HEK293 (cell line): ENCODE measurements at regions not wholly inside any gene's neighbourhood (a gene's known extent, or its start where the extent isn't known, plus 50 kb on each side); places are given as distances from the start of the nearest gene placed in this dataset.

Experiments
- CTCF ChIA-PET: fragments of 350-600 bp; formaldehyde crosslinking; extraction: SDS; loops from one replicate; lab custom pipeline; 2021; ENCODE audit warnings: antibody characterized with exemption; lab: Yijun Ruan, JAX
- POLR2A ChIA-PET: fragments of 300-600 bp; formaldehyde crosslinking; extraction: SDS; loops from one replicate; lab custom pipeline; 2020; ENCODE audit warnings: antibody characterized with exemption, inconsistent platforms; lab: Yijun Ruan, JAX
- H3K27ac ChIP-seq: fragments of 200-500 bp; sonication (Bioruptor generic); 2 replicates; pipeline ENCODE4 v1.5.1; 2014; ENCODE audit warnings: low read depth, low read length, control low read depth, inconsistent platforms; ENCODE audit errors: extremely low read depth
- H3K36me3 ChIP-seq, 2 experiments: fragments of 200-500 bp in 1 of 2; sonication (Bioruptor generic) in 1 of 2; 1 replicate in 1 of 2; 2 replicates in 1 of 2; pipeline ENCODE4 v1.5.1; 2014 to 2017; ENCODE audit warnings: inconsistent platforms in 2 of 2, low read length in 2 of 2; ENCODE audit not compliant: control insufficient read depth in 2 of 2, insufficient read depth in 1 of 2
- H3K4me1 ChIP-seq: fragments of 200-500 bp; sonication (Bioruptor generic); 2 replicates; pipeline ENCODE4 v1.5.1; 2014; ENCODE audit warnings: mild to moderate bottlenecking, low read length, inconsistent platforms; ENCODE audit not compliant: control insufficient read depth, insufficient read depth
- H3K4me3 ChIP-seq: 2 replicates; pipeline ENCODE4 v1.5.1; 2011; ENCODE audit warnings: low read depth, mild to moderate bottlenecking, control low read depth, low read length, moderate library complexity
- H3K9me3 ChIP-seq: fragments of 200-500 bp; sonication (Bioruptor generic); 2 replicates; pipeline ENCODE4 v1.5.1; 2014; ENCODE audit warnings: low read depth, low read length, inconsistent platforms; ENCODE audit not compliant: control insufficient read depth, insufficient read depth
- BCL6B ChIP-seq: fragments of 450-650 bp; formaldehyde crosslinking; IDR thresholded peaks from 2 replicates; pipeline ENCODE4 v1.5.1; 2017; ENCODE audit warnings: missing biosample characterization, missing genetic modification characterization
- FEZF1 ChIP-seq: fragments of 450-650 bp; formaldehyde crosslinking; IDR thresholded peaks from 2 replicates; pipeline ENCODE4 v1.5.1; 2016; ENCODE audit warnings: missing biosample characterization, missing genetic modification characterization
- GLI2 ChIP-seq: fragments of 450-650 bp; formaldehyde crosslinking; IDR thresholded peaks from 2 replicates; pipeline ENCODE4; 2017; ENCODE audit warnings: missing biosample characterization, missing genetic modification characterization, low read depth, borderline replicate concordance
- GLI4 ChIP-seq: fragments of 450-650 bp; formaldehyde crosslinking; IDR thresholded peaks from 2 replicates; pipeline ENCODE4 v1.5.1; 2016; ENCODE audit warnings: missing biosample characterization, missing genetic modification characterization
- INSM2 ChIP-seq: fragments of 450-650 bp; formaldehyde crosslinking; IDR thresholded peaks from 2 replicates; pipeline ENCODE4 v1.5.1; 2016; ENCODE audit warnings: missing biosample characterization, missing genetic modification characterization
- KLF1 ChIP-seq: fragments of 450-650 bp; formaldehyde crosslinking; IDR thresholded peaks from 2 replicates; pipeline ENCODE4 v1.5.1; 2016; ENCODE audit warnings: missing biosample characterization, missing genetic modification characterization
- MZF1 ChIP-seq: fragments of 450-650 bp; formaldehyde crosslinking; IDR thresholded peaks from 2 replicates; pipeline ENCODE4 v1.5.1; 2017; ENCODE audit warnings: missing biosample characterization, missing genetic modification characterization, borderline replicate concordance
- PRDM10 ChIP-seq: fragments of 450-650 bp; formaldehyde crosslinking; IDR thresholded peaks from 2 replicates; pipeline ENCODE4 v1.5.1; 2016; ENCODE audit warnings: missing biosample characterization, missing genetic modification characterization
- ZBTB20 ChIP-seq: fragments of 450-650 bp; formaldehyde crosslinking; IDR thresholded peaks from 2 replicates; pipeline ENCODE4 v1.5.1; 2016; ENCODE audit warnings: missing biosample characterization, missing genetic modification characterization
- ZBTB48 ChIP-seq: fragments of 450-650 bp; formaldehyde crosslinking; IDR thresholded peaks from 2 replicates; pipeline ENCODE4 v1.5.1; 2016; ENCODE audit warnings: missing biosample characterization, missing genetic modification characterization
- ZBTB6 ChIP-seq: fragments of 450-650 bp; formaldehyde crosslinking; IDR thresholded peaks from 2 replicates; pipeline ENCODE4 v1.5.1; 2017; ENCODE audit warnings: missing biosample characterization, missing genetic modification characterization
- ZFP41 ChIP-seq: fragments of 450-650 bp; formaldehyde crosslinking; IDR thresholded peaks from 2 replicates; pipeline ENCODE4 v1.5.1; 2016; ENCODE audit warnings: missing biosample characterization, missing genetic modification characterization, borderline replicate concordance
- ZNF16 ChIP-seq: fragments of 450-650 bp; formaldehyde crosslinking; IDR thresholded peaks from 2 replicates; pipeline ENCODE4 v1.5.1; 2016; ENCODE audit warnings: low read depth, missing biosample characterization, missing genetic modification characterization
- ZNF202 ChIP-seq: fragments of 450-650 bp; formaldehyde crosslinking; IDR thresholded peaks from 2 replicates; pipeline ENCODE4 v1.5.1; 2016; ENCODE audit warnings: missing biosample characterization, missing genetic modification characterization, borderline replicate concordance
- ZNF335 ChIP-seq: fragments of 450-650 bp; formaldehyde crosslinking; conservative IDR thresholded peaks from 2 replicates; pipeline ENCODE4 v1.5.1; 2016; ENCODE audit warnings: missing biosample characterization, missing genetic modification characterization
- ZNF37A ChIP-seq: fragments of 450-650 bp; IDR thresholded peaks from 2 replicates; pipeline ENCODE4 v1.5.1; 2018; ENCODE audit warnings: missing biosample characterization, missing genetic modification characterization
- ZNF580 ChIP-seq: fragments of 450-650 bp; formaldehyde crosslinking; IDR thresholded peaks from 2 replicates; pipeline ENCODE4 v1.5.1; 2016; ENCODE audit warnings: missing biosample characterization, missing genetic modification characterization
- ZNF610 ChIP-seq: fragments of 450-650 bp; formaldehyde crosslinking; IDR thresholded peaks from 2 replicates; pipeline ENCODE4 v1.5.1; 2016; ENCODE audit warnings: missing biosample characterization, missing genetic modification characterization, borderline replicate concordance
- ZNF692 ChIP-seq: fragments of 450-650 bp; formaldehyde crosslinking; IDR thresholded peaks from 2 replicates; pipeline ENCODE4 v1.5.1; 2016; ENCODE audit warnings: missing biosample characterization, missing genetic modification characterization
- ZNF707 ChIP-seq: fragments of 450-650 bp; formaldehyde crosslinking; IDR thresholded peaks from 2 replicates; pipeline ENCODE4 v1.5.1; 2016; ENCODE audit warnings: missing biosample characterization, missing genetic modification characterization
- ZNF837 ChIP-seq: fragments of 450-650 bp; formaldehyde crosslinking; IDR thresholded peaks from 2 replicates; pipeline ENCODE4 v1.5.1; 2016; ENCODE audit warnings: missing biosample characterization, missing genetic modification characterization
- ZSCAN30 ChIP-seq: fragments of 450-650 bp; IDR thresholded peaks from 2 replicates; pipeline ENCODE4 v1.5.1; 2018; ENCODE audit warnings: missing biosample characterization, mild to moderate bottlenecking, missing genetic modification characterization, moderate library complexity

GRCh38 chr18:1498216-1498615 is 593.5 kb downstream of the ADCYAP1 start (continued):
- no peak for TF ChIP-seq ZNF335 (tag by site-specific recombination)
- TF ChIP-seq KLF1 (tag by site-specific recombination), result no peak
- no peak for TF ChIP-seq GLI2 (tag by site-specific recombination)
- TF ChIP-seq ZBTB6 (tag by site-specific recombination), result no peak
- no peak for TF ChIP-seq ZNF37A (tag by site-specific recombination)

GRCh38 chr18:1499265-1499664 is 594.6 kb downstream of the ADCYAP1 start:
- H3K4me1 ChIP-seq, result no peaks in the 10 kb centered on the region
- H3K36me3 ChIP-seq, result no peaks in the 10 kb centered on the region
- no peak overlapping the region for H3K4me3 ChIP-seq
- no peak for TF ChIP-seq ZFP41 (tag by site-specific recombination)
- TF ChIP-seq ZBTB20 (tag by site-specific recombination), result no peak
- TF ChIP-seq ZNF580, result no peak
- POLR2A ChIA-PET, result no interaction called here
- H3K27ac ChIP-seq, result no peak overlapping the region
- CTCF ChIA-PET, result interaction anchor here (0.8 kb wide), 1 partner anchor 122 kb away, joined by 3 read pairs; no protein-coding TSS in a partner anchor
- no peaks in the 10 kb centered on the region for H3K9me3 ChIP-seq

- no peak overlapping the region for H3K4me3 ChIP-seq
- ChIA-PET CTCF (no interaction called here), POLR2A (no interaction called here)
- H3K4me1 ChIP-seq, result no peaks in the 10 kb centered on the region
- TF ChIP-seq ZNF707 (no peak), GLI2 (tag by site-specific recombination) (no peak), ZNF610 (tag by site-specific recombination) (no peak), ZNF837 (tag by site-specific recombination) (no peak), ZNF202 (tag by site-specific recombination) (no peak), INSM2 (no peak), ZNF692 (tag by site-specific recombination) (no peak), ZBTB48 (tag by site-specific recombination) (no peak), FEZF1 (no peak), ZSCAN30 (tag by site-specific recombination) (no peak), ZNF16 (tag by site-specific recombination) (no peak), BCL6B (no peak), MZF1 (tag by site-specific recombination) (no peak), PRDM10 (no peak), GLI4 (tag by site-specific recombination) (no peak)
- no peak overlapping the region for H3K27ac ChIP-seq
- no peaks in the 10 kb centered on the region for H3K9me3 ChIP-seq
- H3K36me3 ChIP-seq, result no peaks in the 10 kb centered on the region
Observed at GRCh38 chr18:1503847-1504246, 599.2 kb downstream of the ADCYAP1 start.
